A549 (cell line): ENCODE measurements at regions not wholly inside any gene's neighbourhood (a gene's known extent, or its start where the extent isn't known, plus 50 kb on each side); places are given as distances from the start of the nearest gene placed in this dataset.

Experiments
- CTCF ChIP-seq: fragments of >200 bp; sonication (Bioruptor Twin); formaldehyde crosslinking; IDR thresholded peaks from 3 replicates; pipeline ENCODE4 v1.5.1; 2016
- ESRRA ChIP-seq: fragments of 150-350 bp; IDR thresholded peaks from 2 replicates; pipeline ENCODE4 v1.6.1; 2014; ENCODE audit warnings: mild to moderate bottlenecking, low read length, borderline replicate concordance
- MYC ChIP-seq: IDR thresholded peaks from 2 replicates; pipeline ENCODE4 v1.6.1; 2012; ENCODE audit warnings: mild to moderate bottlenecking, inconsistent platforms, low read length, improper control_type of control experiment, borderline replicate concordance
- RCOR1 ChIP-seq: fragments of 150-350 bp; IDR thresholded peaks from 2 replicates; pipeline ENCODE4 v1.6.1; 2014; ENCODE audit warnings: antibody characterized with exemption, low read length, low read depth
- REST ChIP-seq: fragments of 200-600 bp; sonication (generic); IDR thresholded peaks from 2 replicates; pipeline ENCODE4 v1.6.1; 2016; ENCODE audit warnings: antibody characterized with exemption, mild to moderate bottlenecking, moderate library complexity

DNA sequence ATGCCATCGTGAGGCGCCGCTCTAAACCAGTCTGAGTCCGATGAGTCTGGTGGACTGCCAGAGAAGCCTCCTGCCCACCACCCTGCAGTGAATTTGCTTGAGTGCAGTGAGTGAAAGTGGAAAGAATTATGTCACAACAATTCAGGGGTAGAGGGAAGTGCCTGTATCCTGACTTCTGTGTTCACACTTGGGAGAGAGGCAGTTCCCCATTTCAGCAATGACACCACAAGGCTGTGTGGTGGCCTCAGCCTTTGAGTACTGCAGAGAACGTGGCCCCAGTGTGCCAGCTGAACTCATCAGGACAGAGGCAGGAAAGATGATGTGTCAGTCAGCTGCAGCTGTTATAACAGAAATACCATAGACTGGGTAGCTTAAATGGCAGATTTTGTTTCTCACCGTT, 155.6 kb downstream of the COG6 start:
- TF ChIP-seq MYC (no peak), REST (no peak), ESRRA (no peak), RCOR1 (no peak), CTCF (no peak)
